GM18867 (cell line): ENCODE measurements at regions not wholly inside any gene's neighbourhood (a gene's known extent, or its start where the extent isn't known, plus 50 kb on each side); places are given as distances from the start of the nearest gene placed in this dataset.
"Not testable (repeated sequence)": the region's sequence is repeated elsewhere in the genome, so short reads cannot be mapped to it uniquely, and the experiment has no call there.

ENCODE experiments used
- ATAC-seq: cut with Tn5 transposase; IDR thresholded peaks from one replicate; pipeline ENCODE4 v1.9.1; 2021; ENCODE audit warnings: mild to moderate bottlenecking, moderate library complexity; ENCODE audit not compliant: unreplicated experiment

DNA sequence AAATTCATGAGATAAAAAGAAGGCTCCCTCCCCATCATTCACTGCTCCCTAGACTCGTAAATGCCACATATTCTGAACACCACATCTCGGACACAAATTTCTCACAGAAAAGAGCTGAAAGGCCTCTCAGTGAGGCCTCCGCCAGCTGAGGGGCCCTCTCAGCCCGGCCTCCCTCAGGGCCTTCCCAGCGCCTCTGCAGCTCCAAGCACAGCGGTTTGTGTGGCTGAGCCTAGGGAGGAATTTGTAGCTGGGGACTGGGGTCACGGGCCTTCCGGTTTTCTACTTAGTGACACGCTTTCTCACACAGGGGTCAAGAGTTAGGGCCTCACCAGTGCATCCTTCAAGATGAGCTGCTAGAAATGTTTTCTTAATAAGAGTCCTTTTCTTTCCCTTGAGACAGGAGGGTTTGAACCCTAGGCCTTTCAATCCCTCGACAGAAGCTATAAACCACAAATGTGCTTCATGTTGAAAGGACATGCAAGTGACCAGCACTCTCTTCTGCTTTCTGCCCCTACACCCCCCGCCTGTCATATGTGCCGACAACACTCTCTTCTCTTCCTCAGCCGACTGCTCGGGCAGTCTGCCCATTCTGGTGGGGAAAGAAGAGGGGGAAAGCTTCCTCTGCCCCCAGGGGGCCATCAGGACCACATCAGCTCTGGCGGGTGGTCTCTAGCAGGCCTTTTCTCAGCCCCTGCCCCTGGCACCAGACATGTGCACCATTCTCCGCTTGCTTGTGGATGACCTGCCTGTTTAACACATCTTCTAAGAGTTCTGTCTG, 104.9 kb downstream of the CHIC2 start:
- ATAC-seq = no peak

DNA sequence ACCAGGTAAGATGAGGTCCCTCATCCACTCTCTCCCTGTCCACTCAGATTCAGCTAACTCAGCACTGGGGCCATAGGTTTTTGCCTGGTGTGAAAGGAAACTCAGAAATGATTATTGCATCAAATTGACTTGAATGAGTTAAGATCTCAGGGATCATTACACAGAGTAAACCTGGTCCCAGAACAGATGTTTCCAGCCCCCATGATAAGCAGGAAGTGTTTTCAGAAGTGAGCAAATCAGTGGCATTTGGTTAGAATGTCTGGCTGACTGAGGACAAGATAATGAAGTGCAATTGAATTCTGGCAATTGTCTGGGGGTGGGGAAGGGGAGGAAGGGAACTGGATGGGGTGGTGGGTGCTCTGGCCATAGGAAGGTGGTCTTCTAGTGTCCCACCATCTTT, 108.0 kb downstream of the CHIC2 start:
- ATAC-seq = no peak

DNA sequence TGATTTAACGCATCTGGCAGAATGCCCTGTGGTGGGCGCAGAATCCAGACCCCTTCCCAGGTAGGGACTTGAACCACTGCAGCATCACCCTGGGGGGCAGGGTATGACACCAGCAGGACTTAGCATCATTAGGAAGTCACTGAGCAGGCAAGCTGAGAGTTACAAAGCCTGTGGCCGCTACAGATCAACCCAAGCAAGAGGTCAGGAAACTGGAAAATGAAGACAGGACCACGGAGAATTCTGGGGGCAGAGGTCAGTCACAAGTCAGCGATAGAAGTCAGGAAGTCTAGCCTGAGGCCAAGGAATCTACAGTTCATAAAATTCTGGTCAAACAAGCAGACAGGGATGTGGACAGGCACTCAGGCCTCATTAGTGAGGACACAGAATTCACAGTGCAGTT, 108.4 kb downstream of the CHIC2 start:
- ATAC-seq = no peak

DNA sequence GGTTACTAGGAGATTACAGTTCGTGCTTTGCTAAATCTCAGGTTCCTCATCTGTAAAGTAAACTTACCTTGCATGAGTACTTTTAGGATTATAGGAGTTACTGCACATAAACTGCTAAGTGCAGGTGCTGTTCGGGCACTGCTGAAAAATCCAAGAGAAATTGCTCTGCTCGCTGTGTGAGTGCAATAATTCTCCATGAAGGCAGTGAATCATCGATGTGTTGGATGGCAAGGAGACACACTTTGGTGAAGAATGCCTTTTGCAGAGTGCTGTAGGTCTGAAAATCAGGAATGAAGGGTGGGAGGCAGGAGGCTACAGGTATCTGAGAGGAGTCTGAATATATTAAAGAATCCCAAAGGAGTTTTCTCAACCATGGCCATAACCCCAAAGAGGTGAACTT, 113.0 kb downstream of the CHIC2 start:
- no peak for ATAC-seq

GRCh38 chr4:53943345-53944085, 120.9 kb downstream of the CHIC2 start:
- no peak for ATAC-seq

- no peak for ATAC-seq
Observed at GRCh38 chr4:53942712-53943111, 121.7 kb downstream of the CHIC2 start.

DNA sequence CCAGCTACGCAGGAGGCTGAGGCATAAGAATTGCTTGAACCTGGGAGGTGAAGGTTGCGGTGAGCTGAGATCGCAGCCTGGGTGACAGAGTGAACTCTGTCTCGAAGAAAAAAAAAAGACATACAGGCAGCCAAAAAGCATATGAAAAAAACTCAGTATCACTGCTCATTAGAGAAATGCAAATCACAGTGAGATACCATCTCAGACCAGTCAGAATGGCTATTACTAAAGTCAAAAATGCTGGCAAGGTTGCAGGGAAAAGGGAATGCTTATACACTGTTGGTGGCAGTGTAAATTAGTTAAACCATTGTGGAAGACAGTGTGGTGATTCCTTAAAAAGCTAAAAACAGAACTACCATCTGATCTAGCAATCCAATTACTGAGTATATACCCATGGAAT, 123.1 kb downstream of the CHIC2 start:
- ATAC-seq = no peak

DNA sequence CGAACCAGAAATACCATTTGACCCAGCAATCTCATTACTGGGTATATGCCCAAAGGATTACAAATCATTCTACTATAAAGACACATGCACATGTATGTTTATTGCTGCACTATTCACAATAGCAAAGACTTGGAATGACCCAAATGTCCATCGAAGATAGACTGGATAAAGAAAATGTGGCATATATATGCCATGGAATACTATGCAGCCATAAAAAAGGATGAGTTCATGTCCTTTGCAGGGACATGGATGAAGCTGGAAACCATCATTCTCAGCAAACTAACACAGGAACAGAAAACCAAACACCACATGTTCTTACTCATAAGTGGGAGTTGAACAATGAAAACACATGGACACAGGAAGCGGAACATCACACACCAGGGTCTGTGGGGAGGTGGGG, 124.5 kb downstream of the CHIC2 start:
- ATAC-seq = not testable (repeated sequence)

GRCh38 chr4:53937918-53938317, 126.5 kb downstream of the CHIC2 start:
- ATAC-seq = no peak

- no peak for ATAC-seq
Observed at GRCh38 chr4:53937327-53937726, 127.1 kb downstream of the CHIC2 start.

DNA sequence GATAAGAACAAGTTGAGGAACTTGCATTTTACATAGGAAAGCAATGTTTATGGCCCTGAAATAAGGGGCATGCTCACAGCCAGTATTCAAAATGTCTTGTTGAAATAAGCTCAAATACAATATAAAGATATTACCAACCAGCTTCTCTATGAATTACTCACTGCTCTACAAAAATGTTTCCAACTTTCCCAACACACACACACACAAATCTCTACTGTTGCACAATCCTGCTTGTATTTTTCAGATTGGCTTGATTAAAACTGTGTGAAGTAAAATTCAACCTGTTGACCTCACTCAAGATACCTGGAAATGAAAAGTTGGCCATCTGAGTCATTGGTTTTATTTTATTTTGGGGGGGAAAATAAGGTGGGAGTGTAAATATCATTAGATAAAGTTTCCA, 128.6 kb downstream of the CHIC2 start:
- ATAC-seq = no peak

DNA sequence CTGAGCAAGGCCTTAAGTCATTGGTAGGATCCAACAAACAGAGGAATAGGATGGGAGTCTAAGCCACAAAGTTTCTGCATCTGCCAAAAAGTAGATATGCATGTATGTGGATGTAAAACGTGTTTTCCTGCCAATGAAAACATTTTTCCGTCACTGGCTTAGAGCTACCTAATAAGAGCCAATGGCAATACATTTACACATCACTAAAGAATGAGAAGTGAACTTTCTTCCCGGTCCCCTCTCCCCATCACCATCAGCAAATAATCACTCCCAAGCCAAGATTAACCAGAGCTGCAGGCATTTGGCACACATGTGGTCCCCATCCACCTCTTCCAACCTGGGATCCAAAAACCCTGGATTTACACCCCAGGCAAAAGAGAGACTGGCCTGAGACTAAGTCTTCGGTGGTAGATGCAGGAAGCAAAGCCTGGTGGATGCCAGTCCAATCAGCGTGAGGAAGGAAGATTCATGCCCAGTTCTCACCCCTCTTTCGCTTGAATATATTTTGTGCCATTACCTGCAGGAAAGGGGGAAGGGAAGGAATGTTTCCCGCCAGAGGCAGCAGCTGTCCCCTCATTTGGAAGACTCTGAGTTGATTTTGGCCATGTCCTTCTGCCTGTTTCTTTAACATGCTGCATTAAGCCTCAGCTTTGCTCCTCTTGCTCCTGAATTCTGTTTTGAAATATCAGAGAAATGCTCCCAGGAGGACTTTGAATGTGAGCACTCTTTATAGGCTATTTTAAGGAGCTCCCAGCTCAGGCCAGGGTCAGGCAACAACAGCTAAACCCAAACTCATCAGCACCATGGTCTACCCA, 131.4 kb downstream of the CHIC2 start:
- no peak for ATAC-seq

DNA sequence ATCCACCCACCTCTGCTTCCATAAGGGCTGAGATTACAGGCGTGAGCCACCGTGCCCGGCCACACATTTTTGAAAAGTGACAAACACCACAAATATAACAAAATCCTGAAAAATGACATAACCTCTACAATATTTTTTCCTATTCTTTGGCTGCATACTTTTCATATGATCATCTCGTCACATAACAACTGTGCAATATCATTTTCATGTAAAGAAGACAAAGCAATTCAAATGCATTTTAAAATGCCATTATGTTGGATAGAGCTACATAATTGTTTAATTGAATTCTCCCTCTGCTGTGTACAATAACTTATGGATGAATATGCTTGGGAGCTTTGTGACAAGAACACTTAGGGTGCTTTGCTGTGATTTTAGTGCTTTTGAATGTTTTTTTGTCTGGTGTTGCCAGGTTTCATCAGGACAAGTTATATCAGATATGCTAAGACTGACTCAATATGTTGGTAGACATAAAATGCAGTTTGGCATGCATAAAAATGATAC, 132.9 kb downstream of the CHIC2 start:
- no peak for ATAC-seq

GRCh38 chr4:53929955-53930798, 134.2 kb downstream of the CHIC2 start:
- peak; percentile 76 for ATAC-seq

DNA sequence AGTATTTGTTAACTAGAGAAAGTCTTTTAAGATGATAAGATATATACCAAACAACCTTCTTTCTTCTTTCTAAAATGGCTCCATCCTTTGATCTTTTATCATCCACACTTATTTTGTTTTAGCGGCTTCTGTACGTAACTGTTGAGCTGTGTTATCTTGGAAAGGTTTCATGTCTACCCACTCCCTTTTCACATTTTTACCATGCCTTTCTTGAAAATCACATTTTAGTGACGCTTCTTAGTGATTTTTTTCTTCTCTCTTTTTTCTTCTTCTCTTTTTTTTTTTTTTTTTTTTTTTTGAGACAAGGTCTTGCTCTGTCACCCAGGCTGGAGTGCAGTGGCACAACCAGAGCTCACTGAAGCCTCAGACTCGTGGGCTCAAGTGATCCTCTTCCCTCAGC, 135.1 kb downstream of the CHIC2 start:
- no peak for ATAC-seq

- ATAC-seq = no peak
Observed at GRCh38 chr4:53928825-53929224, 135.6 kb downstream of the CHIC2 start.

GRCh38 chr4:53925050-53925605, 139.3 kb downstream of the CHIC2 start:
- no peak for ATAC-seq

- no peak for ATAC-seq
Observed at GRCh38 chr4:53924333-53925049, 139.9 kb downstream of the CHIC2 start.

DNA sequence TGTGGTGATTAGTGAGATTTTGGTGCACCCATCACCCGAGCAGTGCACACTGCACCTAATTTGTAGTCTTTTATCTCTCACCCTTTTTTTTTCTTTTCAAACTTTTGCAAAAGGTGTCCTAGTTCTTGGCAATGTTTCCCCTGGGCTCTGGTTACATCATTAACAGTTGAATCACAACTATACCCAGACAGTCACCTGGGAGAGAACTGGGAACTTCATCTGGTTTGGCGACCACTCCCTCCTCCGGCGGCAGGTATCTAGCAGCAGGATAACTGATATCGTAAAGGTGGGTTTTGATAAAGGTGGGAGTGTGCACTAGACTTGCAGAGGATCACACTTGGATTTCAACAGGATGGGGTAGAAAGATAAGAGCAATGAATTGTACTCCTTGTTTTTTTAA, 140.5 kb downstream of the CHIC2 start:
- no peak for ATAC-seq

DNA sequence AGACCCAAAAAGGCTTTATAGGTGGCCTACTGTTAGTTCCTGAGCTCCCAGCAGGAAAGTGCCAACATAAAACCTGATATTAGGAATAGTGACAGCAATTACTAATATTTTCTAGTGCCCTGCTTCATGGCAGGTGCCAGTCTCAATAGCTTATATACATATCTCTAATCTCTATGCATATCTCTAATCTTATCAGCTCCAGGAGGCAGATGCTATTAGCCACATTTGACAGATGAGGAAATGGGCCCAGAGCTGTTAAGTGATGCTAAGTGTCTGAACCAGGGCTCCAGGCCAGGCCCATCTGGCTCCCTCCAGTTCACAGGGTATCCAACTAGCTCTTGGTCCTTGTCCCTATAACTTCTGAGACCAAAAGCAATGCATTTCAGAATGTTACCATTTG, 142.5 kb downstream of the CHIC2 start:
- ATAC-seq = no peak
